Smooth muscle cell (in vitro differentiated cells): ENCODE measurements at regions not wholly inside any gene's neighbourhood (a gene's known extent, or its start where the extent isn't known, plus 50 kb on each side); places are given as distances from the start of the nearest gene placed in this dataset.
A peak's percentile ranks its signal among the peaks of the same experiment; 100 is the strongest.

Experiments
- DNase-seq: peaks from one replicate; lab custom pipeline; 2025; ENCODE audit not compliant: unreplicated experiment; lab: John Stamatoyannopoulos, UW
- H2AFZ ChIP-seq: fragments of 200-600 bp; sonication (generic); 2 replicates; pipeline ENCODE4 v1.6.0; 2016; ENCODE audit warnings: antibody characterized with exemption, low read depth, mild to moderate bottlenecking
- H3F3A ChIP-seq: fragments of 200-600 bp; sonication (generic); 2 replicates; pipeline ENCODE4 v1.6.0; 2017; ENCODE audit warnings: antibody characterized with exemption, low read depth
- H3K27ac ChIP-seq: fragments of 200-600 bp; sonication (generic); 2 replicates; pipeline ENCODE4 v1.5.1; 2016; ENCODE audit warnings: low read depth, mild to moderate bottlenecking
- H3K27me3 ChIP-seq: fragments of 200-600 bp; sonication (generic); 2 replicates; pipeline ENCODE4 v1.6.1; 2016; ENCODE audit warnings: low read depth, mild to moderate bottlenecking
- H3K36me3 ChIP-seq: fragments of 200-600 bp; sonication (generic); 2 replicates; pipeline ENCODE4 v1.5.1; 2016; ENCODE audit warnings: low read depth
- H3K4me1 ChIP-seq: fragments of 200-600 bp; sonication (generic); 2 replicates; pipeline ENCODE4 v1.5.1; 2016; ENCODE audit warnings: low read depth
- H3K4me2 ChIP-seq: fragments of 200-600 bp; sonication (generic); 2 replicates; pipeline ENCODE4 v1.6.0; 2016; ENCODE audit warnings: mild to moderate bottlenecking
- H3K4me3 ChIP-seq: fragments of 200-600 bp; sonication (generic); 2 replicates; pipeline ENCODE4 v1.5.1; 2016; ENCODE audit warnings: mild to moderate bottlenecking
- H3K79me2 ChIP-seq: fragments of 200-600 bp; sonication (generic); 2 replicates; pipeline ENCODE4 v1.6.0; 2016; ENCODE audit warnings: low read depth, mild to moderate bottlenecking
- H3K9ac ChIP-seq: fragments of 200-600 bp; sonication (generic); 2 replicates; pipeline ENCODE4 v1.6.0; 2016; ENCODE audit warnings: low read depth
- H3K9me3 ChIP-seq: fragments of 200-600 bp; sonication (generic); replicated peaks from 2 replicates; pipeline ENCODE4 v1.5.1; 2016; ENCODE audit warnings: low read depth
- H4K20me1 ChIP-seq: fragments of 200-600 bp; sonication (generic); 2 replicates; pipeline ENCODE4 v1.6.0; 2016; ENCODE audit warnings: low read depth
- CTCF ChIP-seq: fragments of 200-600 bp; sonication (generic); IDR thresholded peaks from 2 replicates; pipeline ENCODE4 v1.5.1; 2017; ENCODE audit warnings: borderline replicate concordance, mild to moderate bottlenecking, antibody characterized with exemption; ENCODE audit not compliant: insufficient read depth, poor library complexity, severe bottlenecking
- WGBS: methylation state at CpG from one replicate; pipeline ENCODE4 v1.1.7; 2016; ENCODE audit warnings: low lambda C conversion rate; 5-methylcytosine and 5-hydroxymethylcytosine counted together

GRCh38 chr1:234535763-234536515 is 57.0 kb upstream of the TARBP1 start:
- Histone ChIP-seq H3K27me3 (no peaks in the 10 kb centered on the region), H3K36me3 (no peaks in the 10 kb centered on the region), H3F3A (peaks cover 40% of the 10 kb centered on the region), H3K79me2 (no peaks in the 10 kb centered on the region), H3K9me3 (no peaks in the 10 kb centered on the region), H3K27ac (peak overlapping the region; percentile 99), H3K4me3 (no peak overlapping the region), H3K9ac (no peak overlapping the region), H3K4me2 (no peak overlapping the region), H3K4me1 (peaks cover 42% of the 10 kb centered on the region), H4K20me1 (no peaks in the 10 kb centered on the region), H2AFZ (peak overlapping the region; percentile 73)
- TF ChIP-seq CTCF, result no peak
- 63% methylated on average over 14 of the region's 14 CpGs for WGBS
- DNase-seq, result no peak

- Histone ChIP-seq H3F3A (peaks cover 40% of the 10 kb centered on the region), H2AFZ (peak overlapping the region; percentile 41), H3K27me3 (no peaks in the 10 kb centered on the region), H3K79me2 (no peaks in the 10 kb centered on the region), H3K9me3 (no peaks in the 10 kb centered on the region), H3K4me3 (no peak overlapping the region), H3K4me1 (peaks cover 42% of the 10 kb centered on the region), H3K9ac (no peak overlapping the region), H4K20me1 (no peaks in the 10 kb centered on the region), H3K27ac (peak overlapping the region; percentile 99), H3K36me3 (no peaks in the 10 kb centered on the region), H3K4me2 (no peak overlapping the region)
- DNase-seq, result no peak
- WGBS, result 66% methylated on average over 7 of the region's 7 CpGs
- TF ChIP-seq CTCF, result no peak
These were observed 56.2 kb upstream of the TARBP1 start for GRCh38 chr1:234535218-234535617.

DNA sequence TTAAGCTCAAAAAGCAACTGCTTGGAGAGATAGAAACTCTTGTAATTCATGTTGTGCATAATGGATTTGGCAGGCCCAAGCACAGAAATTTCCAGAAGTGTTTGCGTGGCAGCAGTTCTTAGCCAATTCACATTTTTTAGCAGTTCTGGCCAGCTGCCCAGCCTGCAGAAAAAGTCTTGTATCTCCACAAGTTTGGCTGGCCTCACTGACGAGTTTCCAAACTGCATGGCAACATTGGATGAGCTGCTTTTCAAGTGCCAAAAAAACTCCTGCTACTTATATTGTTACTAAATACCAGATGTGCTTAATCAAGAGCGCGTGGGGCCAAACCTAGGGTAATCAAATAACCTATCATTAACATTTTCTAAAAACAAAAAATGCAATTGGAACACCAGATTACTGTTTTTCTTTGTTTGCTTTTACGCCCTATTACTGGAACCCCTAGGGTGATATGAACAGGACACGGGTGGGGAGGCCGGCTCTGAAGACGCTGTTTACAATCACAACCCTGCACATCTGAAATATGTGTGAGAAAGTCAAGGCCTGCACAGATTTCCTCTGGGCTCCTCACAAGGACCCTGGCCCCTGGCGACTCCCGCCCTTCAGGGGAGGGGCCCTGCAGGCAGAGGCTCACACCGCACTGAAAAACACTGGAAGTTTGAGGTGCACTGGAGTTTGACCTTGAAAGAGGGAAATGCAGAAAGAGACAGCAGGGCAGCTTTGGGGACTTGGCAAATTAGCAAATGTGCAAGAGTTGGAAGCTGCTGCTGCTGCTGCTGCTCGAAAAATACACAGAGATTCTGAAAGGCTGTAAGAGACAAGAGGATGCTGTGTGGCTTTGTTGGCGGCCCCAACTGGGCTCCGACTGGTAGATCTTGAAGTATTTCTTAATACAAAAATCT is 55.2 kb upstream of the TARBP1 start:
- Histone ChIP-seq H3K79me2 (no peaks in the 10 kb centered on the region), H3K4me3 (no peak overlapping the region), H3K9me3 (no peaks in the 10 kb centered on the region), H3K27ac (peak overlapping the region; percentile 99), H3K4me2 (peak overlapping the region; percentile 70), H3K9ac (peak overlapping the region; percentile 84), H4K20me1 (no peaks in the 10 kb centered on the region), H3K36me3 (no peaks in the 10 kb centered on the region), H3K4me1 (peaks cover 42% of the 10 kb centered on the region), H3K27me3 (no peaks in the 10 kb centered on the region), H2AFZ (peak overlapping the region; percentile 70), H3F3A (peaks cover 40% of the 10 kb centered on the region)
- TF ChIP-seq CTCF, result no peak
- peak; percentile 43 for DNase-seq
- 41% methylated on average over 14 of the region's 14 CpGs for WGBS
